GM19328 (cell line): ENCODE measurements at regions not wholly inside any gene's neighbourhood (a gene's known extent, or its start where the extent isn't known, plus 50 kb on each side); places are given as distances from the start of the nearest gene placed in this dataset.
"Not testable (repeated sequence)": the region's sequence is repeated elsewhere in the genome, so short reads cannot be mapped to it uniquely, and the experiment has no call there.

Experiments
- ATAC-seq: cut with Tn5 transposase; IDR thresholded peaks from one replicate; pipeline ENCODE4 v1.9.1; 2021; ENCODE audit warnings: mild to moderate bottlenecking, moderate library complexity; ENCODE audit not compliant: unreplicated experiment

DNA sequence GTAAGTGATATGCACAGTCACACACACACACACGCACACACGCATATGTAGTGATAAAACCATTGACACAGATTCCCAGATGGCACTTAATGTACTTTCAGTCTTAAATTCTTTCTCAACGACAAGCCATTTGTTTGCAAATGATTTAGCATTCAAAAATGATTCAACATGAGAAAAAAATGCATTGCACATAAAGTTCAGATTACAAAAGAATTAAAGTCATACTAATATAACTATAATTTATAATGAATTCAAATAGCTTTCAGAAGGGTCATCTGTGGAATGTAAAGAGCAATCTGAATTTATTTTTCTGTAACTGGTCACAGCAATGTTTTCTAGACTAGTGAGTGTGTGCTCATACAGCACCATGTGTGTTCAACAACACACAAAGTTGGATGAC lies 521.6 kb upstream of the ZNF337 start:
- no peak for ATAC-seq

DNA sequence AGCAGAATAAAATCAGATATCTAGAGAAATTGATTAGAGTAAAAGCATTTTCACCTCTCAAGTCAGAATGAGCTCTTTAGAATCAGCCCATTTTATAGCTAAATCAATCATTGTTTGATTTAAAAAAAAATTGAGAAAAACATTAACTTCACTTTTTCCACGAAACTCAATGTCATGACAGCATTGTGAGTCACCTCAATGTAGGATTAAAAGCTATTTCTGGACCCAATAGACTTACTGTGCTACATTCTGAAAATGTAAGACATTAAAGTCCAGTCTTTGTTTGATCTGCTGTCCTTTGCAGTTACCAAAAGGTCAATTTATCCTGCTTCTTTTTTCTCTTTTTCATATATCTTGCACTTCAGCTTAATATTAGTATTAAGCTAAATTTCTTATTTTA lies 519.4 kb upstream of the ZNF337 start:
- no peak for ATAC-seq

DNA sequence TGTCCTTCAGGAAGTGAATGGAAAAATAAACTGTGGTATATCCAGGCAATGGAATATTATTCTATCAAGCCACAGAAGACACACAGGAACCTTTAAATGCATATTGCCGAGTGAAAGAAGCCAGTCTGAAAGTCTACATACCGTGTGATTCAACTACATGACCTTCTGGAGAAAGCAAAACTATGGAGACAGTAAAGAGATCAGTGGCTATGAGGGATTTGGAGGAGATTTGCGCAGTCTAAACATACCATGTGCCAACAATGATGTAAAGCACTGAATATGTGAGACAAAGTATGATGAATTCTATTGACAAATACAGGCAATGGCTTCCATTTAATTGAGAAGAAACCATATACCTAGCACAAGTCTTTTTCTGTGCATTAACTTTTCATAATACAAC lies 518.3 kb upstream of the ZNF337 start:
- ATAC-seq: no peak

DNA sequence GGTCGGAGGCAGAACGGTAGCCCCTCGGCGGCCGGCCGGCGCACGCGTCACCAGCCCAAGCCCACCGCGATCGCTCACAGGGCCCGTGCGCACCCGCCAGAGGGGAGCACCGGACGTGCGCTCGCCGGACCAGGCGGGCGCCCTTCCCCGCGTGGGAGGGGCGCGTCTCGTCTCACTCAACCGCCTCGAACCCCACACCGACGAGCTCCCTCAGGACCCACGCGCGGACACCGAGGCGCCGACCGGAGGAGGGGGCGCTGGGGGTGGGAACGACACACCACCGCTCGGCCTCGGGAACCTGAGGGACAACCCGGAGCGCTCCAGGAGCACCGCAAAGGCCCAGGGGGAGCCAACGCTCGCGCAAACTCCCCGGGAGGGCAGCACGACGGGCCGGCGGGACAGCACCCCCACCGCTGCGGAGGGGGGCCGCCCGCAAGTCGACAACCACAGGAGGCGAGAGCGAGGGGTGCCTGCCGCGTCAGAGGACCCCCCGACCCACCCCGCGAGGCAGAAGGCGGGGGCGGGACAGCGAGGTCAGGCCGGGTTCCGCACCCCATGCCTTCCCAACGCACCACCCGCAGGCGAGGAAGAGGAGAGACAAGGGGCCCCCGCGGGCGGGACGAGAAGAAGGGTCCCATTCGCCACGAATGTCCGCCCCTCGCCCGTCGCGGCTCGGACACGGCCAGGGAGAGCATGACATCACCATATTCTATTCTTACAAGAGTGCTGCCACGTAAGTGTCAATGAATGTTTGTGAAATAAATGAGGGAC lies 512.7 kb upstream of the ZNF337 start:
- ATAC-seq: no peak

DNA sequence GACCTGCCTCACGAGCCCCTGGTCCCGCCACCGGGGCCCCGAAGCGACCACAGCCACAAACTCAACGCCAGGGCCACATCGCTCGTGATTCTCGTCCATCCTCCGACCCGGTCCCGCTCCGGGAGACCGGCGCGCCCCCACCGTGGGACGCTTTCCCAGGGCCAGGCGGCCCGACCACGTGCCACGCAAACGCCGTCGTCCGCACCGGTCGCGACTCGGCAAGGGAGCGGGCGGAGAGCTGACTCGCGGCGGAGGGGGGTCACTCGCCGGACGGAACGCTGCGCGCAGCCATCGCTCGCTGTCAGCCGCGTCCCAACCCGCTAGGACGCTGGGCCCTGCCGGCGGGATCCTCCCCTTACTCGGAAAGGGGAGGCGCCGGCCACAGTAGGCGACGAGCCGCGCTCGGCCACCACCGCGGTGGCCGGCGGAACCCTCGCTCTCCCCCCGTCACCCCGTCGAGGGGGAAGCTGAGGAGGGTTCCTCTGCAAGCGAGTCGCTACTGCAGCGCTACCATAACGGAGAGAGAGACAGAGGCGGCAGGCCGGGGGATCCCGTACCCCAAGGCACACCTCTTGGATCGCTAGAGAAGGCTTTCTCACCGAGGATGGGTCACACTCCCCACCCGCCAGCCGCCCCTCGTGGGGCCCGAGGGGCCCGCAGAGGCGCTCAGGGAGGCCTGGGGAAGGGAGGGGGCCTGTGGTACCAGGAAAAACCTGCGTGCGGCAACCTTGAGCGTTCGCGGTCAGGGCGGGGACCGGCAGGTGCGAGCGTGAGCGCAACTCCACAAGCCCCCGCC lies 511.8 kb upstream of the ZNF337 start:
- no peak for ATAC-seq

DNA sequence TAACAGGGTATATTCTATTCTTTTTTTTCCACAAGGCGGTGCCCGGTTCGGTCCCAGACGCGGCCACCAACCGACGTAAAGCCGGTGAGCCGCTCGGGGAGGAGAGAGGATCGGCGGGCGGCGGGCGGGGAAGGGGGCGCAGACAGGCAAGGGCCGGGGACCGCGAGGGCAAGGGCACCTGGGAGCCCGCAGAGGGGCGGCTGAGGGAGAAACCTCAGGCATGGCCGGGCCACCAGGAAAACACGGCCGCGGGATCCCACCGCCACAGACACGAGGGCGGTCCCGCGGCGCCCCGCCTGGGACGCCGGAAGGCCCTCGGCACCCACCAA lies 511.3 kb upstream of the ZNF337 start:
- ATAC-seq: not testable (repeated sequence)

DNA sequence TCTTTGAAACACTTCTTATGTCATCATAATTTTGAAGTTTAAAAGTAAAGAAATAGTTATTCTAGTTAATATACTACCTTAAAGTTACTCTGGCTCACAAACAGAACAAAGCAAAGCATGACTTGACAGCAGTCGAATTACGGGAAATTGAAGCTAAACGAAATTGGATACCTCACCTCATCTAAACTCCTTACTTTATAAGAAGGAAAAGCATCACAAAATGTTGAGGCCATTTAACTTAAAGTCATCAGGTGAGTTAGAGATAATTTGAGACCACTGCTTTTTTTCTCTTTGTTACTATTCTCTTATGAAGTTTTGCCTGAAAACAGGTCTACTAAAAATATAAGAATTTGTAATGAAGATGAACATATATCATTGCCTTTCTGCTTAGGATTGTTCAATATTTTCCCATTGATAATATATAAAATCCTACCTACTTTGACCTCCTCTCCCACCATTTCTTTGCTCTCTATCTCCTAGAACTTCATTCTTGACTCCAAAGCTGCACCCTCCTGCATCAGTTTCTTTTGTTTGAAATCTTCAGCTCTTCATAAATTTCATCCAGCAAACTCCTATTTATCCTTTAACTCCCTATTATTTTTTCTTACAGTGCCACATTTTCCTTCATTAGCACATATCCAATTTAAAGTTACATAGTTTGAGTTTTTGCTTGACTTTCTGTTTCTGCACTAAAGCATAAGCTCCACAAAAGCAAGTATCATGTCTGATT lies 510.7 kb upstream of the ZNF337 start:
- ATAC-seq: no peak

DNA sequence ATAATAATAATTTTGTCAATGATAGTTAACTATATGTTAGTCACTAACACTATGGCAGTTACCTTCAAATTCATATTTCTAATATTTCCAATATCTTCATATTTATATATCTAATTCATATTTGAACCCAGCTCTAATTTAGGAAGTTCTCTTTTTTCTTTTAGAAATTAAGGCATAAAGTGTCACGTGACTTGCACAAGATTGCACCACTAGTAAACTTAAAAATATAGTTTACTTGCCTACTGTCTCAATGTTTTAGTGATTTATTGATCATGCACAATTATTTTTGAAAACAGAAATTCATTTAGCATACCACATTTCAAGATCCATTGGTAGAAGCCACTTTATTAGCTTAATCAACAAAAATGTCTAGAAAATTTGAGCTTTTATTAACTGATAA lies 508.7 kb upstream of the ZNF337 start:
- no peak for ATAC-seq

DNA sequence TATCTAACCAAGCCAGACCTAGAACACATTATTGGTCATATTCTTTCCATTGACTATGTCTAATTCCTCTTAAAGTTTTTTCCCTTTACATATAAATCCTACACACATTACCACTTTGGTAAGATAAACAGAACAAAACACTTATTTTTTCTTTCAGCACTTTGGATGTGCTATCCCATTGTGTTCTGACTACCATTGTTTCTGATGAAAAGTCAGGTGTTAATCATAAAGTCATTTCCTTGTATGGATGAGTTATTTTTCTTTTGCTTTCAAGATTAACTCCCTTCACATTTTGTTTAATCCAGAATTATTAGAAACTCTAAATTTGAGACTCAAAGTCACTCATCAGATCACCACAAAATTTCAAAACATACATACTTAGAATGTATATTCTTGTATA lies 504.4 kb upstream of the ZNF337 start:
- ATAC-seq: not testable (repeated sequence)

DNA sequence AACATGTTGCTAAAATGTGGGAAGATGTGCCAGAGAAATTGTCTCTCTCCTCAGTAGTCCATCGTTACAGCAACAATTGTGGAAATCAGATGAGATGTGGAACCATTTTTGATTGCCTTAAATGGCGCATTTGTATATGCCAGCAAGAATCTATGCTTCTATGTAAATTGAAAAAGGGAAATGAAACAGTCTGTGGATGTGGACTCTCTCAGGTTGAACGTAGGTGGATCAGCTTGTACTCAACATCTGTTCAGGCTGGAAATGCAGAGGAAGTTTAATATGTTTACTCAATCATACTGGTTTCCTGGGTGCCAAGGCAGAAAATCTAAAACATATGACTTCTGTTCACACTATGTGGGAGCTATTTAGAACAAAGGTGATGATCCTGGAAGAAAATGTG lies 490.7 kb upstream of the ZNF337 start:
- not testable (repeated sequence) for ATAC-seq

DNA sequence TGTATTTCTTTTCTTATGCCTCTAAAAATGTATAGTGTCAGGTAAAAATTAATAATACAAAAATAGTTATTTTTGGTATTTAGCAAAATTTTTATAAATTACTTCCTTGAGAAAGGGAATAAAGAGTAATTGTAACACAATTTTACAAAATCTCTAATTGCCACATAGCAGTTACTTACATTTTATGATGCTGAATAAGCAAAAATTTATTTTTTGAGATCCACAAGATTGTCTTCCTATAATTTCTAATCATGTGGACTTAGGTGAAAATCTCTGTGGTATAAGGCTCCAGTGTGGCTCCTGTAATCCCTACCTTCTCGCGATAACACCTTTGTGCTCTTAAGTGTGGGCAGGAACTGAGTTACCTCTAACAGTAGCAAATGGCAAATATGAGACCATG lies 487.1 kb upstream of the ZNF337 start:
- ATAC-seq: not testable (repeated sequence)

DNA sequence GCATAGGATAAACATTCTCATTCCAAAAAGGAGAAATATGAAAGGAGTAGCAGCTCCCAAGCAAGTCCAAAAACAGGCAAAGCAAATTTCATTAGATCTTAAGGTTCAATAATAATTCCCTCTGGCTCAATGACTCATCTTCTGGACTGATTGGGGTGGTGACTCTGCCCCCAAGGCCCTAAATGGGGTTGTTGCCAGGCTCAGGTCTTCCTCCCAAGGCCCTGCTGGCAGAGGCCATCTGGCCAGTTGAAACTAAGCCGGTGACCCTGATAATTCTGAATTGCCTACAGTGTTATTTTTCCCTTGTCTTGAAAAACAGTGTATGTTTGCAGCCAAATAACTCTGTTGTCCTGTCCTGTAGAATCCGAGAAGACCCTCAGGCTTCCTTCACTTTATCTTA lies 484.7 kb upstream of the ZNF337 start:
- not testable (repeated sequence) for ATAC-seq

DNA sequence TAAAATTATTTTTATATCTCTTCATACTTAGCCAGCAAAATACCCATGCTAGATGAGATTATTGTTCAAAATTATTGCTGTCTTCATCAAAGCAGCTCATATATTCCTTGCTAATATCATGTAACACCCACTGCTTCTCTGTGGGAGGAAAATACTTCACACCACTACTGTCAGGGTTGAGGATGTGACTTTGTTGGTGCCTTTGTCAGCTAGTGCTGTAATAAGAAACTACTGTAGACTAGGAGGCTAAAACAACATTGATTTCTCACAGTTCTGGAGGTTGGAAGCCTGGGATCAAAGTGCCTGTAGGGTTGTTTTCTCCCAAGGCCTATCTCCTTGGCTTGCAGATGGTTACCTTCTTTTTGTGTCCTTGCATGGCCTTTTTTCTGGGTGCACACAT lies 475.2 kb upstream of the ZNF337 start:
- ATAC-seq: not testable (repeated sequence)

DNA sequence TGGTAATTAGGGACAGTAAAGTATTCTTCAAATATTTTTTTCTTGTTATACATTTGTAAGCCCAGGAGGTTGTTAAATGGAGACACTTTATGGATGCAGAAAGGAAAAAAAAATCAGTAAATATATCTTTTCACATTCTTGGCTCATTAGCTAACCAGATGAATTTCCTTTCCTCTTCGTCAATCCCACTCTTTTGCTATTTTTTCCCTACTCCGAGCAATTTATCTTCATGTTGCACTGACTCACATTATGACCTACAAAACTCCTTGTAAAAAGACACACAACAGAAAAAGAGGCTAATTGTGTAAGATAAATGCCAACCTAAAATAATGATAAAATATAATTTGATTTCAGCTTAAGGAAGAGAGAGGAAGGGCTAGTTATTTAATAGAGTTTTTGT lies 472.9 kb upstream of the ZNF337 start:
- no peak for ATAC-seq

DNA sequence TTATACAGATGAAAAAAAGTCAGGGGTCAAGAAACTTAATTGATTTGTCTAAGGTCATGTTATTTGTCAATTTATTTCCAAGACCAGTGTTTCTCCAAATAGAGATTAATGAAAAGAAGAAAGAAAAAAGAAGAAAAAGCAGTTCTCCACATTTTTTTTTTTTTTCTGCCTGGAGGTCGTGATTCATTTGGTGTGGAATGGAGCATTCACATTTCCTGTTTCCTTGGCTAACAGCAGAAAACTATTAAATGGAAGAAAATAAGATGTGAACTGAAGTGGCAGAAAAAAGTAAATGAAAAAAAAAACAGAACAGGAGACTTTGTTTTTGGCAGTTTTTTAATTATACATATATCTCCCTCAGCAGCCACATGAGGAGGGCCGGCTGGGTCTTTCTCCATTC lies 470.8 kb upstream of the ZNF337 start:
- ATAC-seq: no peak

DNA sequence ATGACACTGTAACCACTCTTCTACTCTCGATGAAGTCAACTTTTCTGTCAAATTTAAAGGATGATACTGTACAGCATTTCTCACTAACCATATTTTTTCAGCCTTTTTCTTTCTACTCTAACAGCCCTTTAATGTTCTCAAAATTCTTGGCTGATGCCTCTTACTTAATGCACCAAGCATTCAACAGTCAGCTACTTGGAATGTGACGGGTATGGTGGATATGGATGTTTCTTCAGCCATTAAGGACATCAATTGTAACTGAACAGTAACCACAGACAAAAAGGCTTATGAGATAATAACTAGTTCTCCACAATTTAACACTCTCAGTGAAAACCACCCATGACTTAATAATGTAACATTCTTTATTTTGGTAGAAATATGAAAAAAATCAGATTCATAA lies 467.2 kb upstream of the ZNF337 start:
- no peak for ATAC-seq

DNA sequence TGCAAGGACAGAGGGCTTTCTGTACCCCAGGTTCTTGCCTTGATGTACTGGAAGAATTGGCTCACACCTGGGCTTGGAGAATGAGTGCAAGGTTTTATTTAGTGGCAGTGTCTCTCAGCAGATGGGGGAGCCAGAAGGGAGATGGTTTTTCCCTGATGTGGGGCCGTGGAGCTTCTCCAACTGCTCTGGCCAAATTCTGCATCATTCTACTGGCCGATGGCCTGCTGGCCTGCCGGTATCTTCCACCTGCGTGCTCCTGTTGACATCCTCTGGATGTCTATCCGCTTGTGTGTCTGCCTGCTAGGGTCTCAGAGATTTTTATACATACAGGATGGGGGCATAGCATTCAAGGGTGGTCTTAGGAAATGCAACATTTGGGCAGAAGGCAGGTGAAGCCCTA lies 466.5 kb upstream of the ZNF337 start:
- not testable (repeated sequence) for ATAC-seq

DNA sequence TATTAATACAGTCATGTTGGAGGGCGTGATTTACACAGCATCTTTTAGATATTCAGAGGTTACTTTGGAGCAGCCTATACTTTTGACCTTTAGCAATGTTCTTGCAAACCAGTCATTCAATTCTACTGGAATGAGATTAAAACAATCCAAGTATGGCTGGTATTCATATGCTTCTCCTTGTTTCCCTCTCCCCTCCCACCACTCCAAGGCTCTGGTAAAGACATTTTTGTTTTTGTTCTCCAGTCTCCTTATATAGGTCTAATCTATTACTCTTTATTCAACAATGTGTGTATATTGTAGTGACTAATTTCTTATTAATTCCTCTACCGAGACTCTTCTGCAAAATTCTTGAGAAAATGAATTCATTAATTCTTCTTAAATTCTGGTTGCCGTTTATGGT lies 465.1 kb upstream of the ZNF337 start:
- not testable (repeated sequence) for ATAC-seq

DNA sequence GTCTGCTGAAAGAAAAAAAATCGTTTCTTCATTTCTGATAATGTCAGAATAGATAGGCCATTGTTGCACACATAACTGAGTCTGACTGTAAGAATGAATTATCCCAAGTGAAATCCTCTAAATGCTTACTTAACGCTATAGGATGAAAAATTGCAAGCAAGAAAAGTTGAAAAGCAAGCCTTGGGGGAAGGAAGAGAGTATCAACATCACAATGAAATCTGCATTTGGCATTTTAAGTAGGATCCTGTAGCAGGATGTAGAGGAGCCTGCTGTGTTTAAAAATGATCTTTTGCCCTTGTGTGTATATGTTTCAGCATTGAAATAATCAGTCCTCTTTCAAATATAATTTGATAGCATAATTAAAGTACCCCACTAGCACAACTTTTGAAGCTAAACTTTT lies 464.3 kb upstream of the ZNF337 start:
- not testable (repeated sequence) for ATAC-seq

DNA sequence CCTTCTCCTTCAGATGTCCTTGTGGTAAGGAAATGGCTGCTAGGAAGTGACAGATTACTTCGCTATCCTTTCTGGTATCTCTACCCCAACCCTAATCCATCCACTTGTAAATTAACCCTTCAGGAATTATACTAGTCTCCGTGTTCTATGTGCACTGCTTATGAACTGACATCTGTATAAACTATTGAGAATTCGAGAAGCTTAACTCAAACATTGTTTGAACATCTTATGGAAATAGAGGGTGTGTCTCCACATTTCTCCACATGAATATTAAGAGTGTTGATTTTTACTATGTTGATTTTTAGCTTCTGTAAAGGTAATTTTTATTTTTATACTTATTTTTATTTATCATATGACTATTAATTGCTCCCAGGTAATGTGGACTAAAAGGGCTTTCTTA lies 457.6 kb upstream of the ZNF337 start:
- no peak for ATAC-seq

DNA sequence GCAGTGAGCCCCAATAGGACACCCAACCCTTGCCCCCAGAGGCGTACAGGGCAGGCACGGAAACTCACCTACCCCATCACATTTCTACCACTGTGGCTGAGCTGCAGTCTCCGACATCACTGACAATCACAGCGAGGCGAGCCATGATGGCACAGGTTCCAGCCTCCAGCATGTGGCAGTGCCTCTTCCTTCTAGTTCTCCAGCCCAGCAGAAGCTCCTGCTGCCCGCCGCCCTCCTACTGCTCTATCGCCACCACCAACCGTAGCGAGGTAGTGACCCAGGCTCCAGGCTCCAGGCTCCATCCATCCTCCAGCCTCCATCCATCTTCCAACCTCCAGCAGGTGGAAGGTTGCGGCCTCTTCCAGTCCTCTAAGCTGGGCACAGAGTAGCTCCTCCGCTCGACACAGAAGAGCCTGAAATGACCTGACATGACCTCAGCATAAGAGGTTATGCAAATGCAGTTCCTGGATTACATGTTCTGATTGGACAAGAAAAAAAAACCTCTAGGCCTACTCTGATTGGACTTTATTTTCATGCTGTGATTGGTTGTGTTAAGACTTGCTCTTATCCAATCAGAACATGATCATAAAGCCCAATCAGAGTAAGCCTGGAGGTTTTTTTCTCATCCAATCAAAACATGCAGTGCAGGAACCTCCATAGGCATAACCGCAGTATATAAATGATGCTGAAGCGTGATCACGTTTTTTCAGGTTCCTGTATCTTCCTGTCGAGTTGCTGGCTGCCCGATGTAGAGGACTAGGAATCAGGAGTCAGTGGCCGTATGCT lies 438.9 kb upstream of the ZNF337 start:
- no peak for ATAC-seq
